GM19035 (cell line): ENCODE measurements at regions not wholly inside any gene's neighbourhood (a gene's known extent, or its start where the extent isn't known, plus 50 kb on each side); places are given as distances from the start of the nearest gene placed in this dataset.
"Not testable (repeated sequence)": the region's sequence is repeated elsewhere in the genome, so short reads cannot be mapped to it uniquely, and the experiment has no call there.

Source experiments
- ATAC-seq: cut with Tn5 transposase; IDR thresholded peaks from one replicate; pipeline ENCODE4 v1.9.1; 2021; ENCODE audit not compliant: unreplicated experiment

DNA sequence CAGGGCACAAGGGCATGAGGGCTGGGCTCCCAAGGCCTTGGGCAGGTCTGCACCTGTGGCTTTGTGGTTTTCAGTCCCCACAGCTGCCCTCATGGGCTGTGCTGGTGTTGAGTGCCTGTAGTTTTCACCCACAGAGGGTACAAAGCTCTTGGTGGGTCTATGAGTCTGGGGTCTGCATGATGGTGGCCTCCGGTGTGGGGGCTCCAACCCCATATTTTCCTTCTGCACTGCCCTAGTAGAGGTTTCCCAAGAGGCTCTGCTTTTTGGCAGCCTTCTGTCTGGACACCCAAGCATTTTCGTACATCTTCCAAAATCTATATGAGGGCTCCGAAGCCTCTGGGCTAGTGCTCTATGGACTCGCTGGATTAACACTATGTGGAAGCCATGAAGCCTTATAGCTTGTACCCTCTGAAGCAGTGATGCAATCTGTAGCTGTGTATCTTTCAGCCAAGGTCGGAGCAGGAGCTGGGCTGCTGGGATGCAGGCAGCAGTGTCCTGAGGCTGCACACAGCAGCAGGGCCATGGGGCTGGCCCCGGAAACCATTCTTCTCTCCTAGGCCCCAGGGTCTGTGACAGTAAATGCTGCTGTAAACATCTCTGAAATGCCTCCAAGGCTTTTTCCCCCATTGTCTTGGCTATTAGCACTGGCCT is 240.3 kb downstream of the CWH43 start:
- not testable (repeated sequence) for ATAC-seq

DNA sequence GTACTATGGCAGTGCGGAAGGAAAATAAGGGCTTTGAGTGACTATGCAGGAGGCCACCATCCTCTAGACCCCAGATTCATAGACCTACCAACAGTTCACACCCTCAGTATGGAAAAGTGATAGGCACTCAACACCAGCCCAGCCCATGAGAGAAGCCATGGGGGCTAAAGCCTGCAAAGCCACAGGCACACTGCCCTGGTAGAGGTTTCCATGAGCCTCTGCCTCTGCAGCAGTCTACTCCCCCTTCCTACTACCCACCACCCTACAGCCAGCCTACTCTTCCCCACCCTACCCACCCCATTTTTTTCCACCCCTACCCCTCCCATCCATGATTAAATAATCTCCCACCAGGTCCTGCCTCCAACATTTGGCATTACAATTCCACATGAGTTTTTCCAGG is 241.9 kb downstream of the CWH43 start:
- ATAC-seq, result not testable (repeated sequence)

DNA sequence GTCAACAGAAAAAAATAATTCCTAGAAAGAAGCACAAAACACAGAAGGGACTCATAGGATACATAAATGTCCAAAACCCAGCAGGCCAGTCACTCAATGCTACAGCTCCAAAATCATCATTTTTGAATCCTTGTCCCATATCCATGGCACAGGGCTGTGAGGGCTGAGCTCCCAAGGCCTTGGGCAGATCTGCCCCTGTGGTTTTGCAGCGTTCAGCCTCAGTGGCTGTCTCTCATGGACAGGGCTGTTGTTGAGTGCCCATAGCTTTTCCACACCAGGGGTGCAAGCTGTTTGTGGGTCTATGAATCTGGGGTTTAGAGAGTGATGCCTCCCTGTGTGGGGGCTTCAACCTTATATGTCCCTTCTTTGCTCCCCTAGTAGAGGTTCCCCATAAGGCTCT is 243.2 kb downstream of the CWH43 start:
- ATAC-seq, result not testable (repeated sequence)

DNA sequence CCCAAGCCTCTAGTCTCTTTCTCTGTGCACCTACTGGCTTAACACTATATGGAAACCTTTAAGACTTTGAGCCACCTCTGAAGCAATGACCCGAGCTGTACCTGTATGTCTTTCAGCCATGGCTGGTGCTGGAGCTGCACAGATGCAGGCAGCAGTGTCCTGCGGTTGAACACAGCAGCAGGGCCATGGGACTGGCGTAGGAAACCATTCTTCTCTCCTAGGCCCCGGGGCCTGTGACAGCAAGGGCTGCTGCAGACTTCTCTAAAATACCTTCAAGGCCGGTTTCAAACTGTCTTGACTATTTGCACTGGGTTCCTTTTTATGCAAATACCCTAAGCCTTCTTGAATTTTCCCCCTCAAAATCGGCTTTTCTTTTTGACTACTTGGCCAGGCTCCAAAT is 243.6 kb downstream of the CWH43 start:
- not testable (repeated sequence) for ATAC-seq

DNA sequence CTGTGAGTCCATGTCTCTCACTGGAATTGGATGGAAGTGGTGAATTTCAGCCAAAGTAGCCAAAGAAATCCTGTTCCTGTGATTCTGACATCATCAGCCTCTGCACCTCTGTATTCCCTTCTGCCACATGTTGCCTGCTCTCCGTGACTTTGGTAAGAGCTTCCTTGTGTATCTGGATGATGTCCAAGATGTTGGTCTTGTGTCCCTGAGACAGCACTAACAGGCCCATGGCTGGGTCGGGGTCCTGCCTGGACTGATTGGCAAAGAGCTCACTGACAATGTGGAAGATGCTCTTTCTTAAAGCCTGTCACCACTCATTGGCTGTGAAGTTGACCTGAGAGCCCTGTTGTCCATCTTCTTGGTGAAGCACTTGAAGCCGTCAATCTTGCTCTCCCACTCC is 247.3 kb downstream of the CWH43 start:
- not testable (repeated sequence) for ATAC-seq

DNA sequence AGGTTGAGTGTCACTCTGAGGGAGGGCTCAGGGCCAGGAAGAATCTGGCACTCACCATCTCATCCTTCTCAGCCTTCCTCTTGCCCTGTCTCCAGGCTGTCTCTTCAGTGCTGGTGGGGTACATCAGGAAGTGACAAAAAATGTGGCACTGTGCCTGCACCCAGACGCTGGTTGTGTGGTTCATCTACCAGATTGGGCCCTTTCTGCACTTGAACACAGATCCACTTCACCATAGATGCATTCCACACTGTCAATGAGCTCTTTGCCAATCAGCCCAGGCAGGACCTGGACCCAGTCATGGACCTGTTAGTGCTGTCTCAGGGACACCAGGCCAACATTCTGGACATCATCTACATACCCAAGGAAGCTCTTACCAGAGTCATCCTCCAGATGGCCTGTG is 247.7 kb downstream of the CWH43 start:
- not testable (repeated sequence) for ATAC-seq

DNA sequence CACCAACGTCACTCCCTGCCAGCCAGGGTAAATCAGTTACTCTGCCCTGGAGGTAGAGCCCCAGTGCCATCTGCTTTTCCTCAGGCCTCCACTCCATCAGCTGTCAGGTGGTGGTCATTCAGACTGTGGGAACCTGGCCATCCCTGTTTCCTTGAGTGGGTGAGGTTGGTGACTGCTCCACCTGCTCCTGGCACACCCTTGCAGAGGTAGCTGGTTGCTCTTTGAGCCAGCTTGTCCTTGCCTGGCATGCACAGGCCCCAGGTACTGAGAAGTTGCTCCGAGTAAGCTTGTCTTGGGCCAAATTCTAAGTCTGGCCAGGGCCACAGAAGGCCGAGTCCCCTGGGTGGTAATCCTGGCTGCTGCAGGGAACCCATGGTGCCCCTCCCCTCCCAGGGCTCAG is 248.3 kb downstream of the CWH43 start:
- ATAC-seq, result not testable (repeated sequence)

DNA sequence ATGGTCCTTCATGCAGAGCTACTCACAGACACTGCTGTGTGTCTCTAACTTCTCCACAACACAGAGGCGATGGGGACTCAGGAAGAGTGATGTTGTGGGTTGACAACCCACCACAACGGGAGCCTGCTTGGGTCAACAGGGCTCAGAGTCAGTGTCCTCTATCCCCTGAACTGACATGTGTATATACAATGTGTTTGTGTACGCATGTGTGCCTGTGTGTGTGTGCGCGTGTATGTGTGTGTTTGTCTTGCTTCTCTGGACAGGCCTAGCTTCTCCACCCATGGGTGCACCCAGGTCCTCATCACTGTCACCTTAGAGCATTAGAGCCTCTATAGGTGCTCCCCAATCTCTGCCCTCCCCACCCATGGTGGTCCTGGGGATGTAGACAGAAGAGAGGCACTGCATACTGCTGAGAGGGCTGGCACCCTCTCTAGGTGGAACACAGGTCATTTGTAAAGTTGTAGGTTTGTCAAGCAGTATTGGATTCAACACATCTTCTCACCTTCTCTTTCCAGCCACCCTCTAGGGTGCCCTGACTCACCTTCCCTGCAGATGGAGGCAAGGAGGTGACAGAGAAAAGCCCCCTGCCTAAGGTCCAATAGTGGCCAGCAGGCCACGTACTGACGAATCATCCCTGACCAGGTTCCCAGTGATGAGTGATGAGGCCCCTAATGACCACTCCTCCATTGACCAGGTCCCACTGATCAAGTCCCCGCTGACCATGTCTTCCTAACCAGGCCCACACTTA is 249.5 kb downstream of the CWH43 start:
- ATAC-seq, result not testable (repeated sequence)

DNA sequence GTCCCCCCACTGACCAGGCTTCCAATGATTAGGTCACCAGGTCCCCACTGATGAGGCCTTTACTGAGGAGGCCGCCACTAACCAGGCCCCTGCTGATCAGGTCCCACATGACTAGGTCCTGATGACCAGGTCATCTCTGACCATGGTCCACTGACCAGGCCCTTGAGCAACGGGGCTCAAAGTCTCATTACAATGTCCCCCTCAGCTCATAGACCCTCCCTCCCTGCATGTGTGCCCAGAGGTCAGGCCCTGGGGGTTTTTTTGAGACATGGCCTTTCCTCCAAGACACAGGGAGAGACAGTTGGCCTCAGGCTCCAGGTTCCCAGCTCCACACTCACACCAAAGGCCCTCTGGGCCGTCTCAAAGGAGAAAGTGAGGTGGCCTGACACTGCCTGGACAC is 250.4 kb downstream of the CWH43 start:
- ATAC-seq, result not testable (repeated sequence)

DNA sequence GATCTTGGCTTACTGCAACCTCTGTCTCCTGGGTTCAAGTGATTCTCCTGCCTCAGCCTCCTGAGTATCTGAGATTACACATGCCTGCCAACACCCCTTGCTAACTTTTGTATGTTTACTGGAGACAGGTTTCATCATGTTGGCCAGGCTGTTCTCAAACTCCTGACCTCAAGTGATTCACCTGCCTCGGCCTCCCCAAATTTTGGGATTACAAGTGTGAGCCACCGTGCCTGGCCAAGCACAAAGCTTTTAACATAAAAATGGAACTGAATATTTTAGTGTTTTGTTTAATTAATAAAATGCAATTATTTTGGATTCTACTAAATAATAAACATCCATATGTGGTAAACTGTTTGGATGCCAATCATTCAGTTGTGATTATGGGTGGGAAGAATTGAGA is 255.2 kb downstream of the CWH43 start:
- not testable (repeated sequence) for ATAC-seq

DNA sequence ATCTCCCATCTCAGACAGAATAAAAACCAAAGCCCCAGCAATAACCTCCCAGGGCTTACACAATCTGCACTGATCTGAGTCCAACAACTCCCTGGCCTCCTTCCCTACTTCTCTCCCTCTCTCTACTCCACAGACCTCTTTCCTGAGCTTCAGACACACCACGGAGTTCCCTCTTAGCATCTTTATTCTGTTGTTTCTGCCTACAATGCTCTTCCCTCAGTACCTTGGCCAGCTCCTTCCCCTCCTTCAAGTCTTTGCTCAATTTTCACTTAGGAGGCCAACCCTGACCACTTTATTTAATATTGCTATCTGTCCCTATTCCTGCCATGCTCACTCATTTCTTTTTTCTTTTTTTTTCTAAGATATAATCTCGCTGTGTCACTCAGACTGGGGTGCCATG is 276.7 kb downstream of the CWH43 start:
- not testable (repeated sequence) for ATAC-seq

DNA sequence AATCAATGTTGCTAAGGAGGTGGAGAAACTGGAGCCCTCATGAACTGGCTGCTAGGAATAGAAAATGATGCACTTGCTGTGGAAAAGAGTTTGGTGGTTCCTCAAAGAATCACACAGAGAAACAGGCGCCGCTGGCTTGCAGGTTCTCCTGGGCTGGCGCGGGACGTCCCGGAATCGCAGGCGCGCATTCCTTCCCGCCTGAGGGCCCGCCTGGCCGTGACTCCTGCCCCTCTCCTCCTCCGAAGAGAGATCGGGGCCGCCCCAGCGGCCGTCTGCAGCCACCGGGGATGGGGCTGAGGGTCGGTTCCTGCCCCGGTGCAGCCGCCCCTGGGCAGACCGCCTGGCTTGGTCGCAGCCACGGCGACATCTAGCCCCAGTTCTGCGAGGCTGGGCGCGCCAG is 284.4 kb downstream of the CWH43 start:
- ATAC-seq, result not testable (repeated sequence)

DNA sequence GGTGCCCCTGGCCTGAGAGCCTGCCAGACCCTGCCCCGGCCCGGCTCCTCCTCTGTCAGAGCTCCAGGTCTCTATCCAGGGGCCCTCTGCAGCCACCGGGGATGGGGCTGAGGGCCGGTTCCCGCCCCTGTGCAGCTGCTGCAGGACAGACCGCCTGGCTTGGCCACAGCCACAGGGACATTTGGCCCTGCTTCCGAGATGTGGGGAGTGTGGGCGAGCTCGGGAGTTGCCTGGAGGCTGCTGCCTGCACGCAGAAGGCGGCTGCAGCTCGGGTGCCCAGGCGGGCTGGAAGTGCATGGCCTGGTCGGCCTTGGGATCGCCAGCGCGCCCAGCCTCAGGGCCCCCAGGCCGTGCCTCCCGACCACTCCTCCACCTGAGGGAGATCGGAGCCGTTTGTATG is 284.8 kb downstream of the CWH43 start:
- ATAC-seq, result not testable (repeated sequence)

DNA sequence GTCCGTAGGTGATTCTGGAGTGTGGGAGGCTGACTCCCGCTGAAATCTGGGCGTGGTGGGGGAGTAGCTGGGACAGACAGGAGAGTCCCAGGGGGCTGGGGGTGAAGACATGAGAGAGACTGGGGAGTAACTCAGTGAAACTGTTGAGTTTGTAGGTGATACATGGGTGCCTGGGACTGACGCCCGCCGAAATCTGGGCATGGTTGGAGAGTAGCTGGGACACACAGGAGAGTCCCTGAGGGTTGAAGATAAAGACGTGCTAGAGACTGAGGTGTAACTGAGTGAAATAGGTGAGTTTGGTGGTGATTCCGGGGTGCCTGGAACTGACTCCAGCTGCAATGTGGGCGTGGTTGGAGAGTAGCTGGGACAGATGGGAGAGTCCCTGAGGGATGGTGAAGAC is 299.8 kb downstream of the CWH43 start:
- ATAC-seq, result not testable (repeated sequence)

DNA sequence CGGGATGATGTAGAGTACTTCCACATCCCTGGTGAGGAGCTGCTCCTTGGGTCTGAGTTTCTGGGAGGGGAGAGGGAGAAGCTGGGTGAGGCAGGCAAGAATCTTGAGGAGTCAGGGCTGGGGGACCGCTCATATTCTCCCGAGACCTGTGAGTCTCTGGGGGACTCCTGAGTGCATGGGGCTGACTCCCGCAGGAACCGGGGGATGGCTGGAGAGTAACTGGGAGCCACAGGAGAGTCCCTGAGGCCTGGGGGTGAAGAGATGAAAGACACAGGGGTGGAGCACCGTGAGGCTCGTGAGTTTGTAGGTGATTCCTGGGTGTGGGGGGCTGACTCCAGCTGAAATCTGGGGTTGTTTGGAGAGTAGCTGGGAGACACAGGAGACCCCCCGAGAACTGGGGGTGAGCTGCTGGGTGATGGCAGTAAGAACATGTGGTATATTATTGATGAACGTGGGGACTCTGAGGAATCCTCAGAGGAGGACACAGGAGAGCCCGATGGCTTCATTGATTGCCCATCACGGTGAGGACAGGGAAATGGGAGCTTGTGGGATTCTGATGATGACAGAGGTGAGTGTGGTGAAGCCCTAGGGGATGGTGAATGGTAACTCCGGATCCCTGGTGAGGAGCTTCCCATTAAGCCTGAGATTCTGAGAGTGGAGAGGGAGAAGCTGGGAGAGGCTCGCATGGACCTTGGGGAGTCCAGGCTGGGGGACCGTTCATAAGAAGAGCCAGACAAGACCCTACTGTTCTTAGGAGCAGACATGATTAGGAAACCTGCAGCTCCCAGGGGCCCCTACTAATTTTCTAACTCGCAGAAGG is 301.1 kb downstream of the CWH43 start:
- ATAC-seq, result not testable (repeated sequence)

DNA sequence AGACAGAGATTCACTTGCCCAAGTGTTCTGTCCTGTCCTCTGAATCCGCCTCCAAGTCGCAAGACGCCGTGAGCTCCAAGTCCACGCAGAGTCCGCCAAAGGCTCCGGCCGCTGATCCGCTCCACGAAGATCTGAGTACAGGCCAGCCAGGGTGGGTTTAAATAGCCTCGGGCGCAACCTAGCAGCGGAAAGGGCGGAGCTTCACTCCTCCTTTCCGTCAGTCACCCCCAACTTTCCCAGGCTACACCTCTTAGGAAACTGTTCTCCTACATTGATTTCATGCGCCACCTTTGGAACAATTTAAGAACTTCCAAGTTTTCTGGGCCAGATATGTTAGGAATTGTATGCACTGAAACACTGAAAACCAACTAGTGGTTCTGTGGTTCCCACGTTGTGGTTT is 301.8 kb downstream of the CWH43 start:
- ATAC-seq, result not testable (repeated sequence)

DNA sequence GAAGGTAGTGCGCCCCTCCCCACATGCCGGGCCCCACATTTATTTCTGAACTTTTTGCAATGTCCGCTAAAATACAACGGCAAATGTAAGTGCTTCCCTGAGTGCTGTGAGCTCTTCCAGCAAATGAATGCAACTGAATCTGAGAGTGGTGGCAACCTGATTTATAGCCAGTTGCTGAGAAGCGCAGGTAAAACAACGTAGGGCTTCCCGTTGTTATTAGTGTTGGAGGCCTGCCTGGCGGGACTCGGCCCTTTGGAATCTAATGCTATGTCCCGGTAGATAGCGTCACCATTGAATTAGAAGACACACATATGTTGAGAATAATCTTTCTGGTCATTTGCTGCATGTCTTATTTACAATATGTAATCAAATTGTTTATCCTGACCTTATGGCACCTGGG is 302.7 kb downstream of the CWH43 start:
- ATAC-seq, result not testable (repeated sequence)

DNA sequence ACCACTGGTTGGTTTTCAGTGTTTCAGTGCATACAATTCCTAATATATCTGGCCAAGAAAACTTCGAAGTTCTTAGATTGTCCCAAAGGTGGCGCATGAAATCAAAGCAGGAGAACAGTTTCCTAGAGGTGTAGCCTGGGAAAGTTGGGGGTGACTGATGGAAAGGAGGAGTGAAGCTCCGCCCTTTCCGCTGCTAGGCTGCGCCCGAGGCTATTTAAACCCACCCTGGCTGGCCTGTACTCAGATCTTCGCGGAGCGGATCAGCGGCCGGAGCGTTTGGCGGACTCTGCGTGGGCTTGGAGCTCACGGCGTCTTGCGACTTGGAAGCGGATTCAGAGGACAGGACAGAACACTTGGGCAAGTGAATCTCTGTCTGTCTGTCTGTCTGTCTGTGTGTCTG is 328.7 kb downstream of the CWH43 start:
- ATAC-seq, result not testable (repeated sequence)

DNA sequence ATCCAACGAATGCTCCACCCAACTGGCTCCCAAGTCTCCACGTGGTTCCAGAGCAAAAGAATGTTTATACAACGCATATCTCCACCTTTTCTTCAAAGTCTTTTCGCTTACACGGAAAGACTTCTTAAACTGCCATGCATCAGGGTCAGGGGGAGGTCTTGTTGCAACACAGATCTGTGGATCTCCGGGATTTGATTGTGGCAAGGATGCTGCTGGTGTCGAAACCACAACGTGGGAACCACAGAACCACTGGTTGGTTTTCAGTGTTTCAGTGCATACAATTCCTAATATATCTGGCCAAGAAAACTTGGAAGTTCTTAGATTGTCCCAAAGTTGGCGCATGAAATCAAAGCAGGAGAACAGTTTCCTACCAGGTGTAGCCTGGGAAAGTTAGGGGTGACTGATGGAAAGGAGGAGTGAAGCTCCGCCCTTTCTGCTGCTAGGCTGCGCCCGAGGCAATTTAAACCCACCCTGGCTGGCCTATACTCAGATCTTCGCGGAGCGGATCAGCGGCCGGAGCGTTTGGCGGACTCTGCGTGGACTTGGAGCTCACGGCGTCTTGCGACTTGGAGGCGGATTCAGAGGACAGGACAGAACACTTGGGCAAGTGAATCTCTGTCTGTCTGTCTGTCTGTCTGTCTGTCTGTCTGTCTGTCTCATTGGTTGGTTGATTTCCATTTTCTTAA is 334.8 kb downstream of the CWH43 start:
- ATAC-seq, result not testable (repeated sequence)

DNA sequence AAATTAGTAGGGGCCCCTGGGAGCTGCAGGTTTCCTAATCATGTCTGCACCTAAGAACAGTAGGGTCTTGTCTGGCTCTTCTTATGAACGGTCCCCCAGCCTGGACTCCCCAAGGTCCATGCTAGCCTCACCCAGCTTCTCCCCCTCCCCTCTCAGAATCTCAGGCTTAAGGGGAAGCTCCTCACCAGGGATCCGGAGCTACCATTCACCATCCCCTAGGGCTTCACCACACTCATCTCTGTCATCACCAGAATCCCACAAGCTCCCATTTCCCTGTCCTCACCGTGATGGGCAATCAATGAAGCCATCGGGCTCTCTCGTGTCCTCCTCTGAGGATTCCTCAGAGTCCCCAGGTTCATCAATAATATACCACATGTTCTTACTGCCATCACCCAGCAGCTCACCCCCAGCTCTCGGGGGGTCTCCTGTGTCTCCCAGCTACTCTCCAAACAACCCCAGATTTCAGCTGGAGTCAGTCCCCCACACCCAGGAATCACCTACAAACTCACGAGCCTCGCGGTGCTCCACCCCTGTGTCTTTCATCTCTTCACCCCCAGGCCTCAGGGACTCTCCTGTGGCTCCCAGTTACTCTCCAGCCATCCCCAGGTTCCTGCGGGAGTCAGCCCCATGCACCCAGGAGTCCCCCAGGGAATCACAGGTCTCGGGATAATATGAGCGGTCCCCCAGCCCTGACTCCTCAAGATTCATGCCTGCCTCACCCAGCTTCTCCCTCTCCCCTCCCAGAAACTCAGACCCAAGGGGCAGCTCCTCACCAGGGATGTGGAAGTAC is 335.6 kb downstream of the CWH43 start:
- ATAC-seq, result not testable (repeated sequence)
